HCT116 (cell line): ENCODE measurements at regions not wholly inside any gene's neighbourhood (a gene's known extent, or its start where the extent isn't known, plus 50 kb on each side); places are given as distances from the start of the nearest gene placed in this dataset.

Experiments used
- ATAC-seq: fragments of 200-7000 bp; cut with Tn5 transposase; 2 replicates; pipeline ENCODE4 v1.9.1; 2020; ENCODE audit warnings: mild to moderate bottlenecking, moderate library complexity
- BruUV-seq: library from RNA; stranded (reverse); fragments of 400-500 nt; replicated peaks from 2 replicates; lab custom pipeline; 2021; lab: Mats Ljungman, UMichigan
- CTCF ChIA-PET: fragments of 300-600 bp; sonication (Branson Sonifier 250); formaldehyde crosslinking; loops from one replicate; lab custom pipeline; 2021; ENCODE audit warnings: antibody characterized with exemption; lab: Charles Lee
- POLR2A ChIA-PET: fragments of 300-600, 350-600 bp; sonication (Branson Sonifier 250); formaldehyde crosslinking; loops from one replicate; lab custom pipeline; 2021; ENCODE audit warnings: antibody characterized with exemption; lab: Charles Lee
- RAD21 ChIA-PET, 2 experiments: fragments of 300-600 bp; sonication (Branson Sonifier 250); formaldehyde crosslinking; loops; one replicate each; lab custom pipeline; 2023; ENCODE audit warnings: low total read pairs in 2 of 2; ENCODE audit not compliant: uncharacterized antibody in 2 of 2, unreplicated experiment in 2 of 2, low non-redundant PET in 1 of 2; lab: Charles Lee
- DNase-seq: peaks from one replicate; pipeline ENCODE4 v3.0.0-alpha.2; 2010; ENCODE audit warnings: low read depth, low spot score
- H2AFZ ChIP-seq: fragments of 200-600 bp; shearing (Covaris generic), sonication (generic); 2 replicates; pipeline ENCODE4 v1.6.1; 2017; ENCODE audit warnings: low read depth, mixed run types, mixed read lengths, antibody characterized with exemption, low read length; ENCODE audit not compliant: poor library complexity, severe bottlenecking
- H3K27ac ChIP-seq: 2 replicates; pipeline ENCODE4 v1.5.1; 2012; ENCODE audit warnings: low read depth, low read length
- H3K27me3 ChIP-seq: fragments of 200-600 bp; sonication (generic); 2 replicates; pipeline ENCODE4 v1.6.1; 2016; ENCODE audit warnings: mixed run types, low read length, mixed read lengths; ENCODE audit not compliant: insufficient read depth
- H3K36me3 ChIP-seq, 2 experiments: fragments of 200-500 bp in 1 of 2; fragments of 200-600 bp in 1 of 2; sonication (Bioruptor generic) in 1 of 2; sonication (generic) in 1 of 2; 2 replicates each; pipeline versions ENCODE4 v1.5.1 to v1.6.1; 2014 to 2016; ENCODE audit warnings: low read length in 2 of 2, inconsistent platforms in 1 of 2, mixed read lengths in 1 of 2, mixed run types in 1 of 2; ENCODE audit not compliant: insufficient read depth in 2 of 2, control insufficient read depth in 1 of 2
- H3K4me1 ChIP-seq, 2 experiments: fragments of 200-600 bp in 1 of 2; sonication (generic) in 1 of 2; 2 replicates each; pipeline versions ENCODE4 v1.5.1 to v1.6.1; 2012 to 2017; ENCODE audit warnings: low read length in 2 of 2, inconsistent platforms in 1 of 2, mild to moderate bottlenecking in 1 of 2, mixed read lengths in 1 of 2, mixed run types in 1 of 2, moderate library complexity in 1 of 2; ENCODE audit not compliant: insufficient read depth in 2 of 2, control insufficient read depth in 1 of 2
- H3K4me2 ChIP-seq: fragments of 200-600 bp; sonication (generic); 2 replicates; pipeline ENCODE4 v1.6.1; 2017; ENCODE audit warnings: mixed run types, low read length, mixed read lengths
- H3K4me3 ChIP-seq, 2 experiments: fragments of 200-600 bp in 1 of 2; sonication (generic) in 1 of 2; replicated peaks in 1 of 2; 2 replicates each; pipeline ENCODE4 v1.5.1; 2011 to 2016; ENCODE audit warnings: low read length in 2 of 2, control low read depth in 1 of 2, low read depth in 1 of 2, mild to moderate bottlenecking in 1 of 2, mixed read lengths in 1 of 2, mixed run types in 1 of 2
- H3K79me2 ChIP-seq: fragments of 200-600 bp; sonication (generic); 2 replicates; pipeline ENCODE4 v1.6.1; 2017; ENCODE audit warnings: mild to moderate bottlenecking, mixed run types, low read length, moderate library complexity, mixed read lengths; ENCODE audit not compliant: insufficient read depth
- H3K9ac ChIP-seq: fragments of 200-600 bp; sonication (generic); 2 replicates; pipeline ENCODE4 v1.6.1; 2016; ENCODE audit warnings: low read length, mixed read lengths
- H3K9me2 ChIP-seq: fragments of 200-600 bp; sonication (generic), shearing (Covaris generic); 2 replicates; pipeline ENCODE4 v1.6.1; 2017; ENCODE audit warnings: mixed run types, mild to moderate bottlenecking, moderate library complexity; ENCODE audit not compliant: insufficient read depth
- H3K9me3 ChIP-seq, 2 experiments: fragments of 200-500 bp in 1 of 2; fragments of 200-600 bp in 1 of 2; sonication (Bioruptor generic) in 1 of 2; sonication (generic) in 1 of 2; 2 replicates each; pipeline ENCODE4 v1.6.1; 2014 to 2017; ENCODE audit warnings: low read length in 2 of 2, mixed read lengths in 2 of 2, inconsistent platforms in 1 of 2, low read depth in 1 of 2, mild to moderate bottlenecking in 1 of 2, mixed run types in 1 of 2, moderate library complexity in 1 of 2; ENCODE audit not compliant: control insufficient read depth in 1 of 2, insufficient read depth in 1 of 2
- H4K20me1 ChIP-seq: fragments of 200-600 bp; sonication (generic), shearing (Covaris generic); 2 replicates; pipeline ENCODE4 v1.6.1; 2017; ENCODE audit warnings: mixed run types, mild to moderate bottlenecking, moderate library complexity; ENCODE audit not compliant: insufficient read depth
- ATF3 ChIP-seq: IDR thresholded peaks from 2 replicates; pipeline ENCODE4 v1.6.1; 2012
- EGR1 ChIP-seq: IDR thresholded peaks from 2 replicates; pipeline ENCODE4 v1.6.1; 2012; ENCODE audit warnings: low read depth
- ELF1 ChIP-seq: IDR thresholded peaks from 2 replicates; pipeline ENCODE4 v1.6.1; 2012; ENCODE audit warnings: low read depth, borderline replicate concordance
- JUND ChIP-seq: IDR thresholded peaks from 2 replicates; pipeline ENCODE4 v1.6.1; 2012
- POLR2AphosphoS5 ChIP-seq: IDR thresholded peaks from 2 replicates; pipeline ENCODE4 v1.6.1; 2011; ENCODE audit warnings: mild to moderate bottlenecking, low read depth, low read length, moderate library complexity
- SIN3A ChIP-seq: IDR thresholded peaks from 2 replicates; pipeline ENCODE4 v1.6.1; 2012; ENCODE audit warnings: low read depth
- SP1 ChIP-seq: IDR thresholded peaks from 2 replicates; pipeline ENCODE4 v1.6.1; 2012; ENCODE audit warnings: low read depth
- SRF ChIP-seq: IDR thresholded peaks from 2 replicates; pipeline ENCODE4 v1.6.1; 2012; ENCODE audit warnings: low read depth
- YY1 ChIP-seq: IDR thresholded peaks from 2 replicates; pipeline ENCODE4 v1.6.1; 2011; ENCODE audit warnings: low read length, low read depth, moderate library complexity, mild to moderate bottlenecking; ENCODE audit not compliant: insufficient replicate concordance; ENCODE audit errors: extremely low read depth
- ZBTB33 ChIP-seq: IDR thresholded peaks from 2 replicates; pipeline ENCODE4 v1.6.1; 2011; ENCODE audit warnings: mild to moderate bottlenecking, low read length, moderate library complexity; ENCODE audit not compliant: insufficient replicate concordance; ENCODE audit errors: extremely low read depth
- intact Hi-C: fragments of 100-400 bp; cut with micrococcal nuclease; formaldehyde crosslinking; loops from 2 replicates; pipeline ENCODE4 v1.10.0; 2022

GRCh38 chr18:78113940-78114251 is 864.2 kb downstream of the GALR1 start:
- Histone ChIP-seq H3K4me1 (no peaks in the 10 kb centered on the region), H3K27me3 (no peaks in the 10 kb centered on the region), H2AFZ (no peak overlapping the region), H3K4me3 (no peak overlapping the region), H3K79me2 (no peaks in the 10 kb centered on the region), H3K36me3 (no peaks in the 10 kb centered on the region)
- CTCF ChIA-PET: no interaction called here
- ATAC-seq: no peak
- RAD21 ChIA-PET: no interaction called here
- TF ChIP-seq ATF3: no peak
- TF ChIP-seq ELF1: no peak
- no peak for TF ChIP-seq SIN3A
- no peak for TF ChIP-seq EGR1
- no peak for TF ChIP-seq SRF
- no peak for TF ChIP-seq YY1
- no peak for TF ChIP-seq JUND
- no peak for TF ChIP-seq POLR2AphosphoS5
- TF ChIP-seq ZBTB33: no peak
- TF ChIP-seq SP1: no peak
- TF ChIP-seq, all 23 proteins: peak for 0
- no peaks in the 10 kb centered on the region for H3K9me2 ChIP-seq
- H3K9me3 ChIP-seq: peaks cover 3 to 14% of the 10 kb centered on the region in 2 experiments; a peak in 3 of 4 replicates
- no peak overlapping the region for H3K9ac ChIP-seq
- intact Hi-C loops: no loop called here
- POLR2A ChIA-PET: no interaction called here
- no TSS peak for BruUV-seq
- H4K20me1 ChIP-seq: no peaks in the 10 kb centered on the region
- no peak overlapping the region for H3K4me2 ChIP-seq
- DNase-seq: no peak
- H3K27ac ChIP-seq: no peak overlapping the region
